DND-41 (cell line): ENCODE measurements at regions not wholly inside any gene's neighbourhood (a gene's known extent, or its start where the extent isn't known, plus 50 kb on each side); places are given as distances from the start of the nearest gene placed in this dataset.

ENCODE experiments used
- ATAC-seq: fragments of 200-7000 bp; cut with Tn5 transposase; 3 replicates; pipeline ENCODE4 v1.9.1; 2021; ENCODE audit warnings: low read depth; ENCODE audit not compliant: insufficient read depth
- DNase-seq: peaks from one replicate; pipeline ENCODE4 v3.0.0-alpha.2; 2020
- H2AFZ ChIP-seq: 2 replicates; pipeline ENCODE4 v1.6.0; 2012; ENCODE audit warnings: low read depth, low read length
- H3K27ac ChIP-seq: 2 replicates; pipeline ENCODE4 v1.5.1; 2012; ENCODE audit warnings: low read length, inconsistent platforms
- H3K27me3 ChIP-seq: fragments of 200-600 bp; sonication (generic); 2 replicates; pipeline ENCODE4 v1.6.0; 2012; ENCODE audit warnings: low read length, mild to moderate bottlenecking, inconsistent platforms; ENCODE audit not compliant: insufficient read depth, poor library complexity
- H3K36me3 ChIP-seq: 2 replicates; pipeline ENCODE4 v1.5.1; 2012; ENCODE audit warnings: low read length, inconsistent platforms; ENCODE audit not compliant: insufficient read depth
- H3K4me1 ChIP-seq: 2 replicates; pipeline ENCODE4 v1.5.1; 2012; ENCODE audit warnings: mild to moderate bottlenecking, low read length; ENCODE audit not compliant: insufficient read depth
- H3K4me2 ChIP-seq: 2 replicates; pipeline ENCODE4 v1.6.0; 2012; ENCODE audit warnings: mild to moderate bottlenecking, moderate library complexity, low read length, inconsistent platforms; ENCODE audit not compliant: insufficient read depth
- H3K4me3 ChIP-seq, 2 experiments: fragments of 200-600 bp in 1 of 2; shearing (Covaris generic) in 1 of 2; 2 replicates each; pipeline ENCODE4 v1.5.1; 2012 to 2016; ENCODE audit warnings: inconsistent platforms in 2 of 2, low read length in 2 of 2, mild to moderate bottlenecking in 2 of 2, low read depth in 1 of 2, moderate library complexity in 1 of 2
- H3K79me2 ChIP-seq: 2 replicates; pipeline ENCODE4 v1.6.0; 2012; ENCODE audit warnings: low read length, inconsistent platforms; ENCODE audit not compliant: insufficient read depth
- H3K9ac ChIP-seq: 2 replicates; pipeline ENCODE4 v1.6.0; 2012; ENCODE audit warnings: low read depth, mild to moderate bottlenecking, inconsistent platforms, low read length, moderate library complexity
- H3K9me3 ChIP-seq: 2 replicates; pipeline ENCODE4 v1.5.1; 2012; ENCODE audit warnings: low read length, moderate library complexity, mild to moderate bottlenecking, inconsistent platforms; ENCODE audit not compliant: insufficient read depth, severe bottlenecking
- H4K20me1 ChIP-seq: 2 replicates; pipeline ENCODE4 v1.6.0; 2012; ENCODE audit warnings: low read length; ENCODE audit not compliant: insufficient read depth
- CTCF ChIP-seq: IDR thresholded peaks from 2 replicates; pipeline ENCODE4 v1.5.1; 2012; ENCODE audit warnings: borderline replicate concordance, low read length, moderate library complexity, mild to moderate bottlenecking; ENCODE audit not compliant: poor library complexity, severe bottlenecking; ENCODE audit errors: extremely low read depth
- EZH2 ChIP-seq: IDR thresholded peaks from 3 replicates; pipeline ENCODE4 v1.6.1; 2012; ENCODE audit warnings: borderline replicate concordance, low read depth, mild to moderate bottlenecking, moderate library complexity, low read length, inconsistent platforms; ENCODE audit not compliant: severe bottlenecking

- no peak overlapping the region for H3K27ac ChIP-seq
- no peak overlapping the region for H3K9ac ChIP-seq
- DNase-seq (no peak), ATAC-seq (no peak)
- no peak overlapping the region for H2AFZ ChIP-seq
- H3K4me3 ChIP-seq = no peak overlapping the region
- peaks cover 6% of the 10 kb centered on the region for H3K9me3 ChIP-seq
- TF ChIP-seq CTCF (peak; percentile 30), EZH2 (no peak)
- no peaks in the 10 kb centered on the region for H3K27me3 ChIP-seq
- no peaks in the 10 kb centered on the region for H3K4me1 ChIP-seq
- H3K36me3 ChIP-seq = no peaks in the 10 kb centered on the region
- H3K79me2 ChIP-seq = no peaks in the 10 kb centered on the region
- H3K4me2 ChIP-seq = no peak overlapping the region
- H4K20me1 ChIP-seq = no peaks in the 10 kb centered on the region
These were observed 205.9 kb downstream of the CD47 start for GRCh38 chr3:107884719-107885460.

GRCh38 chr3:107884028-107884427, 206.8 kb downstream of the CD47 start:
- Histone ChIP-seq H3K27me3 (no peaks in the 10 kb centered on the region), H3K9ac (no peak overlapping the region), H3K36me3 (no peaks in the 10 kb centered on the region), H3K4me1 (no peaks in the 10 kb centered on the region), H3K4me2 (no peak overlapping the region), H2AFZ (no peak overlapping the region), H3K27ac (no peak overlapping the region), H3K4me3 (no peak overlapping the region), H3K79me2 (no peaks in the 10 kb centered on the region), H3K9me3 (no peaks in the 10 kb centered on the region), H4K20me1 (no peaks in the 10 kb centered on the region)
- DNase-seq = no peak
- no peak for ATAC-seq
- no peak for TF ChIP-seq CTCF
- TF ChIP-seq EZH2 = no peak

GRCh38 chr3:107882881-107883280, 207.9 kb downstream of the CD47 start:
- H2AFZ ChIP-seq = no peak overlapping the region
- H3K79me2 ChIP-seq = no peaks in the 10 kb centered on the region
- no peak for TF ChIP-seq CTCF
- TF ChIP-seq EZH2 = no peak
- no peak overlapping the region for H3K4me2 ChIP-seq
- ATAC-seq (no peak), DNase-seq (no peak)
- no peak overlapping the region for H3K9ac ChIP-seq
- no peaks in the 10 kb centered on the region for H3K9me3 ChIP-seq
- no peak overlapping the region for H3K4me3 ChIP-seq
- no peaks in the 10 kb centered on the region for H4K20me1 ChIP-seq
- H3K36me3 ChIP-seq = no peaks in the 10 kb centered on the region
- no peaks in the 10 kb centered on the region for H3K27me3 ChIP-seq
- no peak overlapping the region for H3K27ac ChIP-seq
- no peaks in the 10 kb centered on the region for H3K4me1 ChIP-seq
